HepG2 (cell line): ENCODE measurements at regions not wholly inside any gene's neighbourhood (a gene's known extent, or its start where the extent isn't known, plus 50 kb on each side); places are given as distances from the start of the nearest gene placed in this dataset.

Experiments used
- ATAC-seq: fragments of 200-7000 bp; cut with Tn5 transposase; 3 replicates; pipeline ENCODE4 v1.9.1; 2020; ENCODE audit warnings: mild to moderate bottlenecking, moderate library complexity
- BruUV-seq: library from RNA; stranded (reverse); fragments of 400-500 nt; replicated peaks from 2 replicates; lab custom pipeline; 2021; lab: Mats Ljungman, UMichigan
- CTCF ChIA-PET: fragments of 300-600 bp; formaldehyde crosslinking; extraction: SDS; loops from one replicate; lab custom pipeline; 2021; ENCODE audit warnings: low total read pairs, inconsistent platforms, low intra/inter-chr PET ratio; lab: Yijun Ruan, JAX
- POLR2A ChIA-PET: fragments of 350-600 bp; sonication (Branson Sonifier 250); formaldehyde crosslinking; loops from one replicate; lab custom pipeline; 2020; ENCODE audit warnings: antibody characterized with exemption, inconsistent platforms; lab: Yijun Ruan, JAX
- DNase-seq: peaks from one replicate; pipeline ENCODE4 v3.0.0-alpha.2; 2015; ENCODE audit warnings: low spot score
- FAIRE-seq: peaks from 3 replicates; lab custom pipeline; 2011; peaks lifted over from hg19 to GRCh38; lab: Jason Lieb, UNC
- H2AFZ ChIP-seq: one replicate; pipeline ENCODE4 v1.6.1; 2011; ENCODE audit warnings: low read length, inconsistent platforms
- H3K27ac ChIP-seq: fragments of 300-600 bp; 3 replicates; pipeline ENCODE4 v1.8.0; 2011; ENCODE audit warnings: mixed run types, mild to moderate bottlenecking, mixed read lengths, low read length, inconsistent platforms; ENCODE audit not compliant: insufficient read depth; ENCODE audit errors: extremely low read length
- H3K27me3 ChIP-seq, 2 experiments: fragments of 200-600 bp in 1 of 2; 2 replicates in 1 of 2; 3 replicates in 1 of 2; pipeline versions ENCODE4 v1.6.0 to v1.8.0; 2011; ENCODE audit warnings: low read length in 2 of 2, mild to moderate bottlenecking in 2 of 2, moderate library complexity in 2 of 2, inconsistent platforms in 1 of 2; ENCODE audit not compliant: insufficient read depth in 2 of 2, control insufficient read depth in 1 of 2
- H3K36me3 ChIP-seq, 2 experiments: fragments of 200-600 bp in 1 of 2; replicated peaks in 1 of 2; 2 replicates in 1 of 2; 3 replicates in 1 of 2; pipeline versions ENCODE4 v1.5.1 to v1.8.0; 2011; ENCODE audit warnings: low read length in 2 of 2, inconsistent platforms in 1 of 2; ENCODE audit not compliant: insufficient read depth in 2 of 2, control insufficient read depth in 1 of 2
- H3K4me1 ChIP-seq: 2 replicates; pipeline ENCODE4 v1.5.1; 2012; ENCODE audit warnings: low read length, inconsistent platforms; ENCODE audit not compliant: insufficient read depth
- H3K4me2 ChIP-seq: 2 replicates; pipeline ENCODE4 v1.6.0; 2011; ENCODE audit warnings: low read depth, low read length, inconsistent platforms
- H3K4me3 ChIP-seq, 3 experiments: fragments of 200-600 bp in 1 of 3; sonication (generic), shearing (Covaris generic) in 1 of 3; replicated peaks in 1 of 3; 2 replicates each; pipeline ENCODE4 v1.5.1; 2011 to 2016; ENCODE audit warnings: low read length in 3 of 3, inconsistent platforms in 2 of 3, low read depth in 2 of 3, mild to moderate bottlenecking in 2 of 3, control low read depth in 1 of 3, mixed read lengths in 1 of 3; ENCODE audit not compliant: insufficient read depth in 1 of 3
- H3K79me2 ChIP-seq: one replicate; pipeline ENCODE4 v1.6.1; 2011; ENCODE audit warnings: low read length, inconsistent platforms; ENCODE audit not compliant: insufficient read depth
- H3K9ac ChIP-seq: 2 replicates; pipeline ENCODE4 v1.6.0; 2011; ENCODE audit warnings: mild to moderate bottlenecking, low read depth, low read length, inconsistent platforms; ENCODE audit not compliant: insufficient read depth
- H3K9me3 ChIP-seq: 2 replicates; pipeline ENCODE4 v1.5.1; 2012; ENCODE audit warnings: mild to moderate bottlenecking, low read length
- H4K20me1 ChIP-seq: 2 replicates; pipeline ENCODE4 v1.6.0; 2011; ENCODE audit warnings: inconsistent platforms, mild to moderate bottlenecking, low read length, moderate library complexity; ENCODE audit not compliant: insufficient read depth
- GTF3A ChIP-seq: sonication (generic); formaldehyde crosslinking; conservative IDR thresholded peaks from 2 replicates; pipeline ENCODE4 v1.4.0; 2020; ENCODE audit warnings: mild to moderate bottlenecking, missing genetic modification reagents
- MAFF ChIP-seq: IDR thresholded peaks from 2 replicates; pipeline ENCODE4 v1.6.1; 2011; ENCODE audit warnings: low read depth, low read length, improper control_type of control experiment
- MAFK ChIP-seq, 2 experiments: IDR thresholded peaks in 1 of 2; conservative IDR thresholded peaks in 1 of 2; 2 replicates each; pipeline ENCODE4 v1.6.1; 2011; ENCODE audit warnings: improper control_type of control experiment in 2 of 2, low read length in 2 of 2
- ZNF709 ChIP-seq: sonication (generic); formaldehyde crosslinking; IDR thresholded peaks from 2 replicates; pipeline ENCODE4 v1.5.0; 2020; ENCODE audit warnings: mild to moderate bottlenecking, missing genetic modification reagents
- ZNF780A ChIP-seq: sonication (generic); formaldehyde crosslinking; IDR thresholded peaks from 2 replicates; pipeline ENCODE4 v1.8.0; 2022; ENCODE audit warnings: mild to moderate bottlenecking, missing genetic modification reagents, moderate library complexity
- WGBS: methylation state at CpG from one replicate; pipeline ENCODE4 v1.1.6; 2017; ENCODE audit warnings: low lambda C conversion rate; 5-methylcytosine and 5-hydroxymethylcytosine counted together
- in situ Hi-C: cut with HindIII; loops from 2 replicates; pipeline ENCODE4 v1.10.0; 2017; ENCODE audit warnings: low pct_unique_long_range_greater_than_20kb; ENCODE audit not compliant: extremely low pct_ligation_motif_present
- intact Hi-C: fragments of 100-400 bp; cut with micrococcal nuclease; formaldehyde crosslinking; loops from one replicate; pipeline ENCODE4 v1.10.0; 2022; ENCODE audit not compliant: unreplicated experiment
- TF ChIP-seq, protein P1 (sequence below): sonication (generic); formaldehyde crosslinking; IDR thresholded peaks from 2 replicates; pipeline ENCODE4 v1.4.0; 2020; ENCODE audit warnings: missing genetic modification reagents

DNA sequence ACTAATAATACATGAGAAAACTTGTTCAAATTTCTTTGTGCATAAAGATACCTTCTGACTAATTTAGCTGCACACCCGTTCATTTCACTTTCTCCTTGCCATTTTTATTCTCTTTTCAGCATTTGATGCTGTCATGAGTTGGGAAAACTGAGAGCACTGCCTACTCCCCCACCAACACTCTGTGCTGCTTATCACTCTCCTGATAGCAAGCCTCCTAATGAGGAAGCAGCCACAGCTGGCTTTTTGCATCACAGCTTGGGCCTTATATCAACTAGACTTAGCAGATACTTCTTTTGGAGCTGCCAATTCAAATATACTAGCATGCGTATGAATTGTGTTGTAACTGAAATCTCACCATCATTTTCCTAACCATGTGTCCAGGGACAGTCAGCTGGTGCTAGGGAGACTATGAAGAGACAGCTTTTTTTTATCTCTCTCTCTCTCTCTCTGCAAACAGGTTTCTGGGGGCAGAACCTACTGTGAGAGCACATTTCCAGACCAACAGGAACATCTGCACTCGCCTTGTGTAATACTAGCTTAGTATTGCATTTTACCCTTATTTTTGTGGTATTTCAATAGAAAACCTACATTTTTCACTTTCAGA, 699.0 kb downstream of the KHDRBS2 start:
- in situ Hi-C loops: no loop called here
- Histone ChIP-seq H3K4me3 (no peak overlapping the region), H2AFZ (no peak overlapping the region), H3K9me3 (peaks cover 90% of the 10 kb centered on the region), H4K20me1 (no peaks in the 10 kb centered on the region), H3K4me1 (no peaks in the 10 kb centered on the region), H3K9ac (no peak overlapping the region), H3K27ac (no peak overlapping the region), H3K27me3 (no peaks in the 10 kb centered on the region), H3K79me2 (no peaks in the 10 kb centered on the region), H3K36me3 (no peaks in the 10 kb centered on the region), H3K4me2 (no peak overlapping the region)
- CTCF ChIA-PET: no interaction called here
- FAIRE-seq (no peak), DNase-seq (no peak), ATAC-seq (no peak)
- 13% methylated on average over 3 of the region's 3 CpGs for whole genome bisulfite sequencing
- no TSS peak for BruUV-seq
- intact Hi-C loops: no loop called here
- TF ChIP-seq, protein P1, sequence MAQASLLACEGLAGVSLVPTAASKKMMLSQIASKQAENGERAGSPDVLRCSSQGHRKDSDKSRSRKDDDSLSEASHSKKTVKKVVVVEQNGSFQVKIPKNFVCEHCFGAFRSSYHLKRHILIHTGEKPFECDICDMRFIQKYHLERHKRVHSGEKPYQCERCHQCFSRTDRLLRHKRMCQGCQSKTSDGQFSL (CRISPR knock-in tag): no peak
- TF ChIP-seq ZNF780A: no peak
- POLR2A ChIA-PET: no interaction called here

DNA sequence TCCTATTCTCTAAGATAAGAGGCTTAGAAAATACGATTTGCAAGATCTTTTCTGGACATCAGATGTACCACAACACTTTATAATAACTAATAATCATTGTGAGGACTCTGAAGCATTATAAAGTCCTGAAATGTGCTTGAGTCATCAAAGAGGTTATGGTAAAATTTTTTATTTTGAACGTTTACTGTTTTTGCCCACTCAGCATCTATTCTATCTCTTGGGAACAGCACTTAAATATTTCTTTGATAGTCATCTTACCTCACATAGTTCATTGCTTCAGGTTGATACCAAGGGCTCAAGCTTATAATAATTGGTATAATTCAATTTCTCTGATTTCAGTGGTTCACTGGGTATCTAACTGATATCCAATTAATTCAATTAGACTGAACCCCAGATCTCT, 700.5 kb downstream of the KHDRBS2 start:
- no peak for FAIRE-seq
- ChIA-PET CTCF (no interaction called here), POLR2A (no interaction called here)
- Histone ChIP-seq H4K20me1 (no peaks in the 10 kb centered on the region), H3K4me1 (no peaks in the 10 kb centered on the region), H3K27ac (no peak overlapping the region), H3K36me3 (no peaks in the 10 kb centered on the region), H3K9ac (no peak overlapping the region), H3K27me3 (no peaks in the 10 kb centered on the region), H3K4me2 (no peak overlapping the region), H3K79me2 (no peaks in the 10 kb centered on the region), H2AFZ (no peak overlapping the region), H3K4me3 (no peak overlapping the region), H3K9me3 (peaks cover 83% of the 10 kb centered on the region)
- BruUV-seq: no TSS peak
- in situ Hi-C loops (no loop called here), intact Hi-C loops (no loop called here)
- TF ChIP-seq GTF3A (CRISPR knock-in tag): no peak
- TF ChIP-seq ZNF709 (CRISPR knock-in tag): no peak
- peak; percentile 82 for TF ChIP-seq MAFF
- peak; percentile 82 to 92 for TF ChIP-seq MAFK (conservative IDR thresholded peaks at IDR 0.05 in 1 of 2, IDR thresholded peaks at IDR 0.05 in 1 of 2; ENCODE audit: low read length in 2 of 2)
- 1% methylated on average over 2 of the region's 2 CpGs for WGBS
- no peak for DNase-seq
- no peak for ATAC-seq
